NCI-H1694 treated with DMSO at 0.1 percent for 48 hours (cell line): ENCODE measurements at regions not wholly inside any gene's neighbourhood (a gene's known extent, or its start where the extent isn't known, plus 50 kb on each side); places are given as distances from the start of the nearest gene placed in this dataset.

ENCODE experiments used
- DNase-seq: peaks from one replicate; lab custom pipeline; 2025; lab: John Stamatoyannopoulos, UW

GRCh38 chr4:11182586-11183355 lies 245.9 kb downstream of the HS3ST1 start:
- DNase-seq, result no peak

DNA sequence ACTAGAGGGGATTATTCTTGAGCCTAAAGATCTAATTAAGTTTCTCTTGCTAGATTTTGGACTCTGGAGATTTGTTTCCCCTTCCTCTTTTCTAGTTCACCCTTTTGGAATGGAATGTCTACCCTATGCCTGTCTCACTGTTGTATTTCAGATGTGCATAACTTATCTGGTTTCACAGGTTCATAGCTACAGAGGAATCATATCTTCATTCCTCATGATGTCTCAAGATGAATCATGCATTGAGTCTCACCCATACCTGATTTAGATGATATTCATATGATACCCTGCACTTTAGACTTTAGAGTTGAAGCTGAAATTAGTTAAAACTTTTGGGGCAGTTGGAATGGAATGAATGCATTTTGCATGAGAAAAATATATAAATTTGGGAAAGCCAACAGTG lies 246.7 kb downstream of the HS3ST1 start:
- DNase-seq, result no peak

DNA sequence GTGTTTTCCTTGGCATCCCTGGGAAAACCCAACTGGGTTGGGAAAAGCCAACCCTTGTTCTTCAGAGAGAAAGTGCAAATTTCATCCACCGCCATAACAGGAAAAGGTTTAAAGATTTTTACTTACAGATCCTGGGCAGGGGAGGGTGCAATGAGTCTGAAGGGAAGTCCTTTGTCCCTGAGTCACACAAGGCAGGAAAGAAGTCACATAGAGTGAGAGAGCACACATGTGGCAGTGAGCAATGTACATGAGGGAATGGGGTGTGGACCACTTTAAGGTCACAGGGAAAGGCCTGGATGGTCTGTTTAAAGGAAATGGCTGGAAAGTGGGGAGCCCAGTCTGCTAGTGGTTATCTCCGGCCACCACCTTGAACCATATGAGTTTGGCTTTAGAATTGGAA lies 248.9 kb downstream of the HS3ST1 start:
- no peak for DNase-seq

GRCh38 chr4:11178433-11178832 lies 250.3 kb downstream of the HS3ST1 start:
- no peak for DNase-seq

- no peak for DNase-seq
Observed at GRCh38 chr4:11175374-11175773, 253.3 kb downstream of the HS3ST1 start.

GRCh38 chr4:11166606-11167005 lies 262.1 kb downstream of the HS3ST1 start:
- DNase-seq, result no peak

GRCh38 chr4:11166034-11166433 lies 262.7 kb downstream of the HS3ST1 start:
- DNase-seq, result no peak

GRCh38 chr4:11165052-11165451 lies 263.6 kb downstream of the HS3ST1 start:
- no peak for DNase-seq

DNA sequence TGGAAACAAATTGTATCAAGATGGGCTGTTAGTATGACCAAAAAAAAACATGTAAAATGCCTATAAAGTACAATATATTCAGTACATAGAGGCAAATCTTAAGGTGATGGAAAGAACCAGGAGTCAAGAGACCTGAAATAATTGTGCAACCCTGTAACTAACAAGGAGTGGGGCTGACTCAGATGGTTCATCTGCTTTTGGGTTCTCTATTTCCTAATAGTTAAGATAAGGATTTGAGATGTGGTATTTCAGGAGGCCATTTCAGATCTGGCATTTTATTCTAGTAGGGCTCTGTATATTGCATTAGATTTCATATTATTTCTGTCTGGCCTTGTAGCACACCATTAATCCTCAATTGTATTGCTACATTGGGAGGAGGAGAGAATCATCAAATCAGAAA lies 268.4 kb downstream of the HS3ST1 start:
- DNase-seq, result no peak

GRCh38 chr4:11158971-11159370 lies 269.7 kb downstream of the HS3ST1 start:
- DNase-seq, result no peak

GRCh38 chr4:11155208-11155867 lies 273.4 kb downstream of the HS3ST1 start:
- DNase-seq, result no peak

GRCh38 chr4:11153171-11153750 lies 275.4 kb downstream of the HS3ST1 start:
- no peak for DNase-seq

DNA sequence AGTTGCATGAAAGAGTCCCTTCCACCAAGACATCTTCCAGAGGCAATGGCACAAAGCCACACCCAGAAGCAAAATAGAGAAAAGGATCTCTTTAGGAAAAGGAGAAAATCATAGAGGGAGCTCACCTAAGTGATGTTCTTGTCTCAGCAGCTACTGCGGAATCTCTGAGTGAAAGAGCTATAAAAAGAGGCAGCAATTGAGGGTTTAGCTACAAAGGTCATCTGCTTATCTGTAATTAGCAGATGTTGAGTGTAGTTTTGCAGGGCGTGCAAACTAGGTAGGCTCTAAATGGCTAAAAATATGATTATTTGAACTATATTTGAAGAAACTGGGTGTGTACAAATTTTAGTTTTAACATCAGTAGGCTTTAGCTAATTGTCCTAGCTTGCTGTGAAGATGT lies 276.0 kb downstream of the HS3ST1 start:
- no peak for DNase-seq

DNA sequence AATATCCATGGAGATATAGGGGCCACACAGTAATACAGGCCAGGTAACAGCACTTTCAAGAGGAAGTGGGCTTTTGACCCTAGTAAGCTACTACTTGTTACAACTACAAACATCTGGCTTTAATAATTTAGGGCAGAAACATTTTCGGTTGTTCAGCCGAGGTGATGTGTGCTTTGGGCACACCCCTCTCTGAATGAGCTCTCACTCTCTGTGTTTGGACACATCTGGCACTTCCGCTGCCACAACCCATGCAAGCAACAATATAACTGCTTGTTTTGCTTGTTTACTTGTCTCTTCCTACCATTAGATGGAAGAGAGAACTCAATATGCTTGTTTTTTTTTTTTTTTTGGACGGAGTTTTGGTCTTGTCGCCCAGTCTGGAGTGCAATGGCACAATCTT lies 277.2 kb downstream of the HS3ST1 start:
- no peak for DNase-seq

DNA sequence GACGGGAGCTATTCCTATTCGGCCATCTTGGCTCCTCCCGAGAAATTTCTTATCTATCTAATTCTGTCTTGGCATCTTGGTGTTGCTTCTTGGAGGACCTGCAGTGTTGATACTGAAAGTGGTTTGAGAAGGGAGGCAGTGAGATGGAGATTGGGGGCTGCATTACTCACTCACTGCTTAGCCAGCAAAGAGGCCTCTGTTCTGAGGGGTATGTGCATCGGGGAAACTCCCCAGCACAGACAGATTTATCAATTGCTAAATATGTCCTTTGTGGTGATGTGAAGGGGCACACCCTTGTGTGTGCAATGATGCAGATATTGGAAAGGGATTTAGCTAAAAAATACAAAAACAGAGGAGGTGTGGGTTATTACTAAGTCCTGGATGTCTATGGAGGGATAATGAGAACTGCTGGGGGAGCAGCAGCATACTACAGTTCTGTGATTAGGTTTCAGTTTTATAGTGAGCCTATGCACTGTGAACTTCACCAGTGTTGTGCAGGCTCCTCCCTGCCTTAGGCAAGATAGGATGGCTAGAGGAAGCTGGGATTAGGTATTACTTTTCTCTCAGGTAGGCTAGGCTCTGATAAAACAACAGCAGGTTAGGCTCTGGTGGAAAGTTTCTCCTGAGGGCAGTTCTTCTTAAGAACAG lies 279.0 kb downstream of the HS3ST1 start:
- no peak for DNase-seq

DNA sequence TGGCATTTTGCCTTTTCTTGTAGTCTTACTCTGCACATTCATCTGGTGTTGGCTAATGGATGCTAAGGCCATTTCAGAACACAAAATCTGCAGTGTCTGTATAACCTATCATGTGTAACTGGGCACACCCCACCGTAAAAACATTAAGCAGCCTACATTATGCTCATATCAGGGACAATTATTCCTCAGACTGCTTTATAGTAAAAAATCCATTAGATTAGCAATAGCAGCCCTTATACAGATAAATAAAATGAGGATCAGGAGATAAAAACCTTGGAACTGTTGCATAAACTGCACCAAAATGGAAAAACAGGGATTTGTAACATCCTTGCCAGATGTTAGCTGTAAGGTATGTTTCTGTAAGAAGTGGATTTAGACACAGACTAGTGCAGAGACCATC lies 288.8 kb downstream of the HS3ST1 start:
- no peak for DNase-seq

DNA sequence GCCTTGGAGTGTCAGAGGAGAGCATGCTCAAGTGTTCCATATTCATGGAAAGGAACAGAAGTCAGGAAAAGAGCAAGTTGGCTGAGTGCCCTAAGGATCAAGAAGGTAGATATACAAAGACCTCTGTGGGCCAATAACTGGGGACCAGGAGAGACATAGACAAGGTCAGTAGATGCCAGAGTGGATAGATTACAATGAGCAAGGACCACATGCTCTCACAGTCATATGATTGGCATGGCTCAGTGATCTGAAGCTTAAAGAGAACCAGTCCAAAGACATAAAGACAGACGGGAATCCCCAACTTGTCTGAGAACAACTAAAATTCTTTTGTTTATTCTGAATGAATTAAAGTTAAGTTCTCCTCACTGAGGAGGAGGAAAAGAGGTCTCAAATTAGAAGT lies 289.7 kb downstream of the HS3ST1 start:
- DNase-seq, result no peak

DNA sequence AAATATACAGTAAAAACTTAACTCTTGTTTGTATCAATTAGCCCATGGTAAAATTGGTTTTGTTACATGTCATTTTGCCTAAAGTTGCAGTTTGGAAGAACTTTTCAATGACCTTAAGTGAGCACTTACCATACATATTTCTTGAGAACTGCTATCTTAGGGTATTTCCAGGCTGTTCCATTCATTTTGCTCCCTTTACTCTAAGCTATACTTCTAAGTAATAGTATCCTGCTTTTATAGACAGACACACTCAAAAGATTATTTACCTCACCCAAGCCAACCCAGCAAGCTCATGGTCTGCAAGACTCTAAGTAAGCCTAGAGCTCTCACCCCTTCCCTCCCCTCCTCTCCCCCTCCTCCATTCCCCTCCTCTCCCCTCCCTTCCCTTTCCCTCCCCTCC lies 294.0 kb downstream of the HS3ST1 start:
- no peak for DNase-seq

- no peak for DNase-seq
Observed at GRCh38 chr4:11133868-11134267, 294.8 kb downstream of the HS3ST1 start.

GRCh38 chr4:11132478-11132877 lies 296.2 kb downstream of the HS3ST1 start:
- no peak for DNase-seq

DNA sequence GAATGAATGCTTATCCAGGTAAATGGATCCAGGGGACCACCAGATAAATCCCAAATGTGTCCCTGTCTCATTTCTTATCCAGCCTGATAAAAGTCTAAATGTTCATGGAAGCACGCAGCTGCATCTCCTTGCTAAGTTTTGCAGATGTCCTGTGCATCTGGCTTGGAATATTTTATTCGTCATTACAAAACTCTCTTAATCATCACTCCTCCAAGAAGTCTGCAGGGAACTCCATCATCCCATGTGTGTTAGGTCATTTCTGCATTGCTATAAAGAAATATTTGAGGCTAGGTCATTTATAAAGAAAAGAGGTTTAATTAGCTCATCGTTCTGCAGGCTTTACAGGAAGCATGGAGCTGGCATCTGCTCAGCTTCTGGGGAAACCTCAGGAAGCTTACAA lies 297.2 kb downstream of the HS3ST1 start:
- no peak for DNase-seq

GRCh38 chr4:11130195-11130970 lies 298.3 kb downstream of the HS3ST1 start:
- DNase-seq, result no peak
